C4-2B (cell line): ENCODE measurements at regions not wholly inside any gene's neighbourhood (a gene's known extent, or its start where the extent isn't known, plus 50 kb on each side); places are given as distances from the start of the nearest gene placed in this dataset.

Experiments used
- H3K27ac ChIP-seq: fragments of 450-650 bp; 2 replicates; pipeline ENCODE4 v1.5.1; 2017
- CTCF ChIP-seq: fragments of 450-650 bp; conservative IDR thresholded peaks from 2 replicates; pipeline ENCODE4 v1.5.1; 2017; ENCODE audit warnings: mild to moderate bottlenecking
- ZFX ChIP-seq: fragments of 450-650 bp; IDR thresholded peaks from 2 replicates; pipeline ENCODE4 v1.6.1; 2017

GRCh38 chr11:120028181-120028896, 109.6 kb downstream of the TRIM29 start:
- TF ChIP-seq CTCF = no peak
- TF ChIP-seq ZFX = no peak
- H3K27ac ChIP-seq = no peak overlapping the region

GRCh38 chr11:120027546-120028180, 110.2 kb downstream of the TRIM29 start:
- TF ChIP-seq ZFX (no peak), CTCF (no peak)
- no peak overlapping the region for H3K27ac ChIP-seq

- TF ChIP-seq ZFX (no peak), CTCF (no peak)
- H3K27ac ChIP-seq = no peak overlapping the region
These were observed 112.1 kb downstream of the TRIM29 start for GRCh38 chr11:120025606-120026335.

GRCh38 chr11:120024586-120024985, 113.3 kb downstream of the TRIM29 start:
- TF ChIP-seq ZFX (no peak), CTCF (no peak)
- no peak overlapping the region for H3K27ac ChIP-seq

- no peak for TF ChIP-seq ZFX
- no peak for TF ChIP-seq CTCF
- no peak overlapping the region for H3K27ac ChIP-seq
These were observed 113.9 kb downstream of the TRIM29 start for GRCh38 chr11:120024046-120024445.

GRCh38 chr11:120023551-120023950, 114.4 kb downstream of the TRIM29 start:
- no peak overlapping the region for H3K27ac ChIP-seq
- TF ChIP-seq CTCF (no peak), ZFX (no peak)

- no peak overlapping the region for H3K27ac ChIP-seq
- TF ChIP-seq CTCF = no peak
- no peak for TF ChIP-seq ZFX
These were observed 114.8 kb downstream of the TRIM29 start for GRCh38 chr11:120023120-120023519.
